Heart left ventricle (tissue), 13 donors: ENCODE measurements at regions not wholly inside any gene's neighbourhood (a gene's known extent, or its start where the extent isn't known, plus 50 kb on each side); places are given as distances from the start of the nearest gene placed in this dataset.

Source experiments
- CTCF ChIP-seq, 12 donors: fragments of 200-600 bp; sonication (generic) in 4 of 12; IDR thresholded peaks; one replicate each; pipeline versions ENCODE4 v1.5.0 to v1.8.0; 2018 to 2022; ENCODE audit warnings: antibody characterized with exemption in 12 of 12, mild to moderate bottlenecking in 5 of 12
- POLR2A ChIP-seq, 2 donors: fragments of 450-650 bp; IDR thresholded peaks; one replicate each; pipeline ENCODE4 v1.6.1; 2017; ENCODE audit warnings: antibody characterized with exemption in 2 of 2, mild to moderate bottlenecking in 2 of 2, moderate library complexity in 2 of 2
- donor health status: ischemic (EF 13 %, LVEDD 7.1; RV severe dilation, severe dysfunction).
- donor health status: DM: no; HTN: yes; CAD: no.
- donor health status: DM: no; HTN: no; CAD: no.
- donor health status: ischemic (EF 25% LVEDD 6.9; RV normal size, moderate dysfunction).
- donor health status: ischemic (EF 25% LVEDD 5.7; RV mildly dilated, moderate dysfunction).
- donor health status: ischemic (EF 35%, LVEDD 5.7; RV mildly dilated, moderate dysfunction).
- donor health status: nonischemic (EF 11% LVEDD 7.7; RV severe dilation, severe dysfunction).
- donor health status: DM: yes; HTN: yes; CAD: no.
- donor health status: PGD.
- donor health status: ischemic (EF 29% LVEDD 5.4; RV normal size, mild dysfunction).
- donor health status: nonischemic (EF 23%, LVEDD 6.1; RV moderate dilation, normal function).

GRCh38 chr15:47598996-47599395, 118.3 kb upstream of the SEMA6D start:
- TF ChIP-seq CTCF (IDR thresholded peaks at IDR 0.05) (no peak), POLR2A (IDR thresholded peaks at IDR 0.05) (no peak)
